GM11168 (cell line): ENCODE measurements at regions not wholly inside any gene's neighbourhood (a gene's known extent, or its start where the extent isn't known, plus 50 kb on each side); places are given as distances from the start of the nearest gene placed in this dataset.
"Not testable (repeated sequence)": the region's sequence is repeated elsewhere in the genome, so short reads cannot be mapped to it uniquely, and the experiment has no call there.

Experiments
- in situ Hi-C: fragments of 300-500 bp; cut with MboI; formaldehyde crosslinking; loops from one replicate; pipeline ENCODE4 v1.12.0; 2022; ENCODE audit warnings: low sequenced_read_pairs; ENCODE audit not compliant: unreplicated experiment

DNA sequence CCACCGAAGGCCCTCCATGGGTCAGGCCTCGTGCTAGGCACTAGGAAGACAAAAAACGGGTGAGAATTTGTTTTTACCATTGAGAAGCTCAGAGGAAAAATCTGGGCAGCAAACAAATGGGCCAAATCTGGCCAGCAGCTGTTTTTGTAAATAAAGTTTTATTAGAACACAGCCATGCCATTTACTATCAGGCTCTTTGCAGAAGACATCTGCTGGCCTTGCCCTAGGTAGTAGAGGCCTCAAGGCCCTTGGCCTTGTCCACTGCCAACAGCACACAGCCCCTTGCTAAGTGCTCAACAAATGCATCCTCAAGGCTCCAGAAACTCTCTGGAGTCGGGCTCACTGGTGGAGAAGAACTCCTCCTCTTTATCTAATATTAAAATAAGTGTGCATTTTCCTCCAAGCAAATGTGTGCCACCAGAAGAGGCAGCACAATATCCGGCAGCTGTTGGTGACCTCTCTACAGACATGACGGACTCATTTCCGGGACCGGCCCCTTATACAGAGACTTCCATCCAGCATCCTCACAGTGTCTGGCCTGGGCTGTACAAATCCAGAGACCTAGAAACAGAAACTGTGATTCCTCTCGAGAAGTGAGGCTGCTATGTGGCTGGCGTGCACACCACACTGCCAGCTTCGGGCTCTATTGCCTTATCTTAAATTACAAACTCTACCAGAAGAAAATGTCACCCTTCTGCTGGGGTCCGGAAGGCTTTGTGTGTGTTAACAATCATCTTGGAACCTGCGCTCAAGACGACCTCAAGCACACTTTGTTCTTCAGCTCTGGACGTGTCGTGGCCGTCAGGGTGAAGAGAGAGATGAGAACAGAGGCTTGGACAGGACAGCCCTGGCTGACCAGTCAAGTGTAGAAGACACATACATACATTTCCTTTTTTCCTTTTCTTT is 203.9 kb downstream of the TOMM20 start:
- in situ Hi-C loops = no loop called here

DNA sequence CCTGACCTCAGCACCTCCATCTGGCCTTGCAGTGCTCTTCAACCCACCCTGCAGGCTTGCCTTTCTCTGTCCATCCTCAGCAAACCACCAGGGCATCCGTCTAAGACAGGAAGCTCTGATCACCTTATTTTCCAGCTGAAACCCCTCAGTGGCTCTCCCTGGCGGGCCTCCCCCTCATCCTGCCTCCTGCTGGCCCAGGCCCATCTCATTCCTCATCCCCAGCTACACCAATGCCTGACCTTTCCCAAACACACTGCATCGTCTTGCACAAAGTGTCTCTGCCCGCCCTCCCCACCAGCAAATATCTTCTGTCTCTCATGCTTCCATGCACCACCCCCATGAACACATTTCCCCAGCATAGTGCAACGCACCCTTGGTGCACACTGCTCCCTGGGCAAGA is 205.0 kb downstream of the TOMM20 start:
- in situ Hi-C loops = no loop called here

DNA sequence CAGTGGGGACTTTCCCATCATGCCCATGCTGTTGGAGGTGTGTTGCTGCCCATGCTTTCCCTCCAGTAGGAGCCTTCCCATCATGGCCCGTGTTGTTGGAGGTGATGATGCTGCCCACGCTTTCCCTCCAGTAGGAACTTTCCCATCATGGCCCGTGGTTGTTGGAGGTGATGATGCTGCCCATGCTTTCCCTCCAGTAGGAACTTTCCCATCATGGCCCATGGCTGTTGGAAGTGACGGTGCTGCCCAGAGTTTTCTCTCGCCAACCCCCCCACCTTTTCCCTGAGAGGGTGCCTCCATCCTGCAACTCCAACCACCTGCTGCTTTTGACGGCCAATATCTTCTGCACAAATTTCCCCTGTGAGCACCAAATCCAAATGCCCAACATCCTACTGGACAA is 205.7 kb downstream of the TOMM20 start:
- in situ Hi-C loops = no loop called here

DNA sequence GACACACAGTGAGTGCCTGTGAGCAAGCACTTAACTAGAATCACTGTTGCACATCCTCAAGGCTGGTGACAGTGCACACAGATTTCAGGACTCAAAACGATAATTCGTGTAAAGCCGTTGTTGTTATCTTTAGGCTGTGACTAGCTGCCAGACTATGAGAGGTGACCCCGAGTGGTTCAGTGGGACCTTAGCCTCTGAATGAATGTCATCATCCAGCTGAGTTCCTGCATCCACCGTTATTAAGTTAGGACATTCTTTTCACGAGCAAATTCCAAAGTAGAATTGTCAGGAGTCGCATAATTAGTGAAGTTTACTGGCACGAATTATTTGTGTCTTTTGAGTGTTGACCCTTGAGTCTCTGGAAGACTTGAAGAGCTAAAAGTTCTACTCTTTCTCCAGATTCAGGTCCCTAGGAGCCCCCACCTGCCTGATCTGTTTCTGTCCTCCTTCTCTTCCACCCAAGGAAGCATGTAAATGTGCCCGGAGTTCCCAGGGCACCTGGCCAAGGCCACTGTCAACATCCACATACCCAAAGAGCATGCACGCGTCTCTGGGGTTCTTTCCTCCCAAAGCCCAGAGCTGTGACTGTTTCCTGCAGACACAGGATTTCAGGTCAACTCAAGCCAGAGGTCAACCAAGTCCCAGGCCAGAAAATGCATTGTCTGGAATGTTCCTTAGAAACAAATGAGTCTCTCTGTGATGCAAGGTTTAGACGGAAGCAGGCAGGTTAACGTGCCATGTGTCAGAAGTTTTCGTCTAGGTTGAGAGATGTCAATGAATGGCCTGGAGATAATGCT is 207.2 kb downstream of the TOMM20 start:
- in situ Hi-C loops = no loop called here

DNA sequence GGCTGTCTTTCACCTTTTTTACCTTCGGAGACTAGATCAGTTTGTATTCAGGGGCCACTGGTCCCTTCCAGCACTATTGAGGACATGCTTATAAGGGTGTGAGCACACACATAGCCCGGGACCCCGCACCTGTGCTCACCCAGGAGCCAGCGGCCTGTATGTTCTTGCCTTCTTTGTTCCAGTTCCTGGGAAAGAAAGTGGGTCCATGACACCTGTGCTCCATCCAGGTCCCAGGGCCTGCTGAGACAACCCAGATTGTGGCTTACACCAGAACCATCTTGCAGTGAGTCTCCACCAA is 207.8 kb downstream of the TOMM20 start:
- in situ Hi-C loops = no loop called here

DNA sequence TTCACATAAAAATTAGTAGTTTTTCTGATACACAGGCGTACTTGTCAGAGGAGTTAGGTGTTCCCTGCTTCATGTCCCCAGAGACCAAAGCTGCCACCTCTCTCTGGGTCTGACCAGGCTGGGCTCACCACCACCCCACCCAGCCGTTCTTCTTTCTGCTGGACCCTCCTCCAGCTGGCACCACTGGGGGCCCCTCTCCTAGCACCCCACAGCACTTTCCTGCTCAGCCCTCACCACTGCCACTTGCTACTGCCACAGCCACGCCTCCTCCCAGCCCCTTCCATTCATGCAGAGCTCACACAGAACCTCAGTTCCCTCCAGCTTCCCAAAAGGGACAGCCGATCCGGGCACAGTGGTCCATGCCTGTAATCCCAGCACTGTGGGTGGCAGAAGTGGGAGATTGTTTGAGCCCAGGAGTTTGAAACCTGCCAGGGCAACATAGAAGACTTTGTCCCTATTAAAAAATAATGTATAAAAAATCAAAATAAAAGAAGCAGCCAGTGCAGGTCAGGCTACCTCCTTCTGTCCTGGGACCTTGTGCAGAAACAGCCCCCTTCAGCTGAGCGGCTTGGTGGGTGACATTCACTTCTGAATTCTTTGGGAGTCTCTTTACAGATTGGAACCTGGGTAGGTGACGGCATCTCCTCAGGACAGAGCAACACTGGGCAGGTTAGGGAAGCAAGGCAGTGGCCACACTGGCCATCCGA is 208.3 kb downstream of the TOMM20 start:
- in situ Hi-C loops = no loop called here

DNA sequence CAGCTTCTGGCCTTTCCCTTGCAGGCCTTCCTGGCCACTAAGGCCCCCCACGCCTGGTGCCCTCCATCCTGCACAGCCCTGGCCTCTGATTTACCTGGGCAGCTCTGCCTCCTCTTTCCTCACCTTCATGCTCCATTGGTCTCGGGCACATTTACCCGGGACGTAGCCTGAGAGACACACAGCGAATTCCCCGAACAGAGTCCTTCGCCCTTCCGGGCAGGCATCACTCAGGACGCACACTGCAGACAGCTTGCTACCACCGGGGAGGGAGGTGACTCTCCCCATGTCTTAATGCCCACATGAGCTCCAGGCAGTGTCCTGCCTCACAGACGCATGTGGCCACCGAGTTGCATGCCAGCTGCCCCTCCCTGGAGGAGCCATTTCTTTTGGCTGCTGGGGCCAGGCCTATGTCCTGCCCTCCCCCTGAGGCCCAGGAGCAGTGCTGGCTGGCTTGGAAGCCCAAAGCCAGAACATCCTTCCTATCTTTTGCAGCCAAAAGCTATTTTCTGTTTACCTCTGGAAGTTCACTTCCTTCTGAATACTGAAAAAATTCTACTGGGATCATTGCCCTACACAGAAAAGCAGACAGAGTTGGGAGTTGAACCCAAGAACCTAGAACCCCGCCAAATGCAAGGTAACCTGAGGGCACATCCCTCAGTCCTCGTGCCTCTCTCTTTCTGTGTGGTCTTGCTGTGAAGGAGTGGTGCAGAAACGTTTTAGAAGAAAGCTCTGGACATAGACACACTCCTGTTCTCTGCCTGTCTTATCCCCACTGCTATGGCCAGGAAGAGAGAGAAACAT is 209.5 kb downstream of the TOMM20 start:
- in situ Hi-C loops = no loop called here

DNA sequence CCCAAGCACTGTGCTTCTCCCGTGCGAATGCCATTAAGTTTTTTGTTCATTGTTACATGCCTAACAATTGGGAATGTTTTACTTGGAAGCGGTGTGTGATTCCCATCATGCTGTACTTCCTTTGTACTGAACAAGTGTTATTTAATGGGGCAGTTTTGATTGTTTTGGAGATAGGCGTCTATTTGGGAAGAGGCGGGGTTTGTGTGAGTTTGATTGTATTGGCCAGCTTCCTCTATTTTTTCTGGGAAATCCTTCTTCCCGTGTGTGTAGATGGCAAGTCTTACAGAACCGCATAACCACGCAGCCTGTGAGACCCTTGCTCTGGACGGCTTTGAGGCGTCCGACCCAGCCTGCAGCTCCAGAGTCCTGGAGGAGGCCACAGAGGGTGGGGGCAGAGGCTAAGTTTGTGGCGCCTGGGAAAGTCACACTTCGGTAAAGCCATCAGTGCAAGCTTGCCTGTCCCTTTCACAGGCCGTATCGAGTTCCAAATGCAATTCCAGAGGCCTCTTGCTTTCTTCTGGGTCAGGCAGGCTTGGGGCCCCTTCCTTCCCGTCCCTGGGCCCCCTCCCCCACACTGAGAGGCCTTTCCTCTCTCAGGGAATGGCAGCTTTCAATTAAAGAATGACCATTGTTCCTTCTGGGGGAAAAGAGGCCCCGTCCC is 210.3 kb downstream of the TOMM20 start:
- in situ Hi-C loops = no loop called here

DNA sequence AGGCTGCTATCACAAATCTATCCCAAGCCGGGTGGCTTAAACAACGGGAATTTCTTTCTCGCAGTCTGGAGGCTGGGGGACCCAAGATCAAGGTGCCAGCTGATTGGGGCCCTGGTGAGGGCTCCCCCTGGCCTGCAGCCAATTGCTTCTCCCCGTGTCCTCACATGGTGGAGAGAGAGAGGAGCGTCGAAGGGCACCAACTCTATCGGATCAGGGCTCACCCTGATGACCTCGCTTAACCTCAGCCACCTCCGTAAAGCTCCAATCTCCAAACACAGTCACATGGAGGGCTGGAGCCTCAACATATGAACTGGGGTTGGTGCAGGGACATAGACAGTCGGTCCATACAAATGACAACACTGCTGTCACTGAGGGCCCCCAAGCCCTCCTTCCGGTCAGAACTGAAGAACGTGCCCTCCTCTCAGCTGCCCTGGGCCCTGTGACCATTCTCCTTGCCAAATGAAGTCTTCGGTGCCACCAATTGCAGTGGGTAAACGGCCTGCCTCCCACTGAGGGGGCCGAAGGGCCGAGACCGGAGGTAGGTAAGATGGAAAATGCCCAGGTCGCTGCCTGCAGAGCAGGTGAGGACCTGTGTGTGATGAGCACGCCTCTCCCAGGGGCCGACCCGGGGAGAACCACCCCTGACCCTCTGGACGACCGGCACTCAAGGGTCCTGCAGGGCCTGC is 211.0 kb downstream of the TOMM20 start:
- in situ Hi-C loops = no loop called here

DNA sequence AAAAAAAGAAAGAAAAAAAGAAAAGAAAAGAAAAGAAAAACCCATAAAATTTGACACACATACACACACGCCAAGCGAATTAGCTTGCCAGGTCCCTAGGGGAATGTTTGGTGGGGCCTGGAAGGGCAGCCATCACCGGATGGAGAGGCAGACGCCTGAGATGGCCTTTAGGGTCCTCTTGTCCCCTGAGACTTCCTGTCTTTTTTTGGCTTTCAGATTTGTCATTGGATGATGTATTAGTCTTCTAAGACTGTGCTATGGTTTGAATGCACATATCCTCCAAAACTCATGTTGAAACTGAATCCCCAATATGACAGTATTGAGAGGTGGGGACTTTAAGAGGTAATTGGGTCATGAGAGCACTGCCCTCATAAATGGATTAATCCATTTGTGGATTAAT is 211.8 kb downstream of the TOMM20 start:
- in situ Hi-C loops = no loop called here

DNA sequence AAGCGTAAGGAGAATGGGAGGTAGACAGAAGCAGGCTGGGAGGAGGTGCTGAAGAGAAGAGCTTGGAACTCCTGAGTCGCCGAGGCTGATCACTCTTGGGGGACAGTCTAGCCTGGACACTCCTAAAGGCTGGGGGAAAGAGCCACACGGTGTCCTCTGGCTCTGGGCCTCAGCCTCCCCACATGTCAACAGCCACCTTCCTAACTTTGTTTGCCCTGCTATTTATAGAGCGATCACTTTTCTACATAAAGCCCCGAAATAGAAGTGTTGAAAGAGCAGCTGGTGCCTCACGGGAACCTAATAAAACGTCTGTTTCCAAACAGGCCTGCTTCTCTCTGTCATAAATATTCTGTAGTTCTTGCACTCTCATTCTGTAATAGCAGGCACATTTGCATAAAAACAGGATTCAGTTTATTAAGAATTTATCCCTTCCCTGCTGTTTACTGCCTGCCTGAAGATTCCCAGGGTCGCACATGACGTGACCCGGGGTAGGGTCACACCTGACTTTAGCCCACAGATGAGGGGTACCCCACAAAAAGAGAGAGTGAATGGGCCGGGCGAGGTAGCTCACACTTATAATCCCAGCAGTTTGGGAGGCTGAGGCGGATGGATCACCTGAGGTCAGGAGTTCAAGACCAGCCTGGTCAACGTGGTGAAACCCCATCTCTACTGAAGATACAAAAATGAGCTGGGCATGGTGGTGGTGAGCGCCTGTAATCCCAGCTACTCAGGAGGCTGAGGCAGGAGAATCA is 212.5 kb downstream of the TOMM20 start:
- in situ Hi-C loops = no loop called here

DNA sequence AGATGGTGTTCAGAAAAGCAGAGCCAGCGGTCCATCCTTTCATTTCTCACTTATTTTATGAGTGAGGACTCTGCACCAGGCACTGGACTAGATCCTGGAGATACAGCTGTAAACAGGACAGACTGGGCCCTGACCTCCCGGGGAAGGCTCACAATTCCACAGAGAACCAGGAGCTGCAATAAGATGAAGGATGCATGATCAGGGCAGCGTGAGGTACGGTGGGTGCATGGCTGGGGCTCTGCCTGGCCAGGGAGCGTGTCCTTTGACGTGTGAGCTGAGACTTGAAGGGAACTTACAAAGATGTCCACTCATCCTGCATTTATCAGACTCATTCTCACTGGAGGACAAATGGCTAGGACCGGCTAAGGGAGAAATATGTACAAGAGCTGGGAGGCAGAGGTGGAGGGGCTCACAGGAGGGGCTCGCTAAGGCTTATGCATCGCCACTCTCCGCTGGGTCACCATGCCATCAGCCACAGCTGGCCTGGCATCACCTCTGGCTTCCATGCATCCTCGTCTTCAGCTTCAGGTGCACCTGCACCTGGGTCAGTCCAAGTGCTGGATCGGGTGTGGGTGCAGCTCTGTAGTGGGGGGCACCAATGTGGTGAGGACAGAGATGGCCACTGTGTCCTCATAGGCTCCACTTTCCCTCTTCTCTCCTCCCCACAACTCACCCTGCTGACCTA is 213.9 kb downstream of the TOMM20 start:
- in situ Hi-C loops = no loop called here

DNA sequence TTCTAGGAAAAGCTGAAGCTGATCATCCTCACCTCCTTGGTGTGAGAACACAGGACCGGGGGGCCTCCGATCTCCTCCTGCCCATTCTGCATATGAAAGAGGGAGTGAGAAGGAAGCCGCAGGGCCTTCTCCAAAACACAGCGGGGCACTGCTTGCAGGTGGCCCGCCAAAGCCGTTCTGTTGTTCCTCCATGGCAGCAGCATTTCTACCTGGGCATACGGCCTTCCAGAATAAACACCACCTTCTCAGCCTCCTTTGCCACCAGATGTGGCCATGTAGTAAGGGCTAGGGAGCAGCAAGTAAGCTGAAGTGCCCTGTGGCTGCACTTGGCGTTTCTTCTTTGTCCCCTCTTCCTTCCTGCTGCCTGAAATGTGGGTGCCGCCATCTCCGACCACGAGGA is 214.9 kb downstream of the TOMM20 start:
- in situ Hi-C loops = no loop called here

DNA sequence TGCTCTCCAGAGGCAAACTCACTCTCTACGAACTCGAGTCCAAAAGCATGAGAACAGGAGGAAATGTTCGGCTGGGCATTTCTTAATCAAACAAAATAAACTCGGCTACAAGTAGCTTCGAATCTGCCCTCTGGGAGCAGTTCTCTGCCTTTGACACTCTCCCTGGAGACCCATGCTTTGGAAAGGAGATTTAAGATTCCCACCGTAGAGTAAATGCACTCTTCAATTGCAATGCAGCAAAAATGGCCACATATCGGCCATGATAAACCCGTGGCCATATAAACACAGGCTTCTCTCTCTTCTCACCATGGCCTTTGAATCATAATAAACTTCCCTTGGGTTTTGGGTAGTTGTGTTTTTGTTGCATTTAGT is 215.4 kb downstream of the TOMM20 start:
- in situ Hi-C loops = no loop called here

DNA sequence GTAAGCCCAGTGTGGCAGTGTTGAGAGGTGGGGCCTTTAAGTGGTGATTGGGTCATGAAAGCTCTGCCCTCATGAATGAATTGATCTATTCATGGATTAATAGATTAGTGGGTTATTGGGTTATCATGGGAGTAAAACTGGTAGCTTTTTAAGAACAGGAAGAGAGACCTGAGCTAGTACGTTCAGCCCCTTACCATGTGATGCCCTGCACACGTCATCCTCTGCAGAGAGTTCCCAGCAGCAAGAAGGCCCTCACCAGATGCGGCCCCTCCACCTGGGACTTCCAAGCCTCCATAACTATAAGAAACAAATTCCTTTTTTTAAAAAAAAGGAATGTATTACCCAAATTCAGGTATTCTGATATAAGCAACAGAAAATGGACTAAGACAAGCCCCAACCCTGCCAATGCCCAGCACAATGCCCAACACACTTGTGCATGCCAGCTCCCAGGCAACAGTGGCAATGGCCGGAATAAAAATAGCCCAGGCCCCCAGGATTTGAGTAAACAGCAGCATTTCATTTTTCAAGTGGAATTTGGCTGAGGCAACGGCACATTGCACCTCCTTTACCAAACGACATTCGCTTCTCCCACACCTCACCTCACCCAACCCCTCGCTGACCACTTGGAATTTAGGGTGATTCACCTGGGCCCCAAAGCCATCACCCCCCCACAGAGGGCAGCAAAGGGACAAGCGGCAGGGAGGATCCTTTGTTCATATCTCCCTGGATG is 215.9 kb downstream of the TOMM20 start:
- in situ Hi-C loops = no loop called here

DNA sequence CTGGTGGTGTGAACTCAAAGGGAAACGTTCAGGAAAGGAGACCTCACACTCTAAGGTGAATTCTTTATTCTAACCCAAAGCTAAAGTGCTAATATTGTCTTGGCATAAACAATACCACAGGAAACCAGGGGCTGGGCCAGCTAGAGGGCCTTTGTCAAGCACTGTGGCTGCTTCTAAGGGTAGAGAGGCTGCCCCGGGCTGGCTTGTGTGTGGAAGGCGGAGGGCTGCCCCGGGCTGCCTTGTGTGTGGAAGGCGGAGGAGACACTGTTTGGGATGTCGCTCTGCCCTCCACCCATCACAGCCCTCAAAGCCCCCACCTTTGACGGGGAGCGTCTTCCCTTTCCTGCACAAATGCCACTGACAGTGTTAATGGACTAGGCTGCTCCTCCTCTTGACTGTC is 216.8 kb downstream of the TOMM20 start:
- in situ Hi-C loops = no loop called here

DNA sequence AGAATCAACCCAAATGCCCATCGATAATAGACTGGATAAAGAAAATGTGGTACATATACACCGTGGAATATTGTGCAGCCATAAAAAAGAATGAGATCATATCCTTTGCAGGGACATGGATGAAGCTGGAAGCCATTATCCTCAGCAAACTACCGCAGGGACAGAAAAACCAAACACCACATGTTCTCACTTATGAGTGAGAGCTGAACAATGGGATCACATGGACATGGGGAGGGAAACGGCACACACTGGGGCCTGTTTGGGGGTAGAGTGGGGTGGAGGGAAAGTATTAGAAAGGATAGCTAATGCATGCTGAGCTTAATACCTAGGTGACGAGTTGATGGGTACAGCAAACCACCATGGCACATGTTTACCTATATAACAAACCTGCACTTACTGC is 217.5 kb downstream of the TOMM20 start:
- in situ Hi-C loops = not testable (repeated sequence)
